H9 (cell line): ENCODE measurements at regions not wholly inside any gene's neighbourhood (a gene's known extent, or its start where the extent isn't known, plus 50 kb on each side); places are given as distances from the start of the nearest gene placed in this dataset.

ENCODE experiments used
- DNase-seq: peaks from one replicate; pipeline ENCODE4 v3.0.0-alpha.2; 2017
- H2AFZ ChIP-seq: one replicate; pipeline ENCODE4 v1.6.1; 2013; ENCODE audit warnings: mild to moderate bottlenecking, low read length, control low read depth, moderate library complexity
- H2AK5ac ChIP-seq: 2 replicates; pipeline ENCODE4 v1.6.1; 2013; ENCODE audit warnings: low read length, control low read depth, mixed read lengths; ENCODE audit not compliant: insufficient read length
- H2BK120ac ChIP-seq: one replicate; pipeline ENCODE4 v1.6.1; 2013; ENCODE audit warnings: low read depth, mild to moderate bottlenecking, low read length, control low read depth, inconsistent platforms; ENCODE audit not compliant: poor library complexity, severe bottlenecking
- H2BK12ac ChIP-seq: 2 replicates; pipeline ENCODE4 v1.6.1; 2013; ENCODE audit warnings: low read length, control low read depth, mixed read lengths, low read depth; ENCODE audit not compliant: insufficient read length
- H2BK15ac ChIP-seq: 2 replicates; pipeline ENCODE4 v1.6.1; 2013; ENCODE audit warnings: low read depth, low read length, control low read depth
- H2BK20ac ChIP-seq: one replicate; pipeline ENCODE4 v1.6.1; 2013; ENCODE audit warnings: low read depth, mild to moderate bottlenecking, low read length, control low read depth, inconsistent platforms; ENCODE audit not compliant: poor library complexity, severe bottlenecking
- H2BK5ac ChIP-seq: 2 replicates; pipeline ENCODE4 v1.6.1; 2013; ENCODE audit warnings: low read length, control low read depth, mixed read lengths; ENCODE audit not compliant: insufficient read length
- H3K14ac ChIP-seq: 2 replicates; pipeline ENCODE4 v1.6.1; 2013; ENCODE audit warnings: low read length, control low read depth; ENCODE audit not compliant: insufficient read depth
- H3K18ac ChIP-seq: 2 replicates; pipeline ENCODE4 v1.6.1; 2013; ENCODE audit warnings: low read depth, mild to moderate bottlenecking, mixed read lengths, low read length, control low read depth; ENCODE audit not compliant: insufficient read length
- H3K23ac ChIP-seq: 2 replicates; pipeline ENCODE4 v1.6.1; 2013; ENCODE audit warnings: low read length, control low read depth, mixed read lengths, low read depth; ENCODE audit not compliant: insufficient read length
- H3K23me2 ChIP-seq: 2 replicates; pipeline ENCODE4 v1.6.1; 2013; ENCODE audit warnings: low read depth, mild to moderate bottlenecking, mixed read lengths, low read length, control low read depth; ENCODE audit not compliant: insufficient read length, poor library complexity, severe bottlenecking
- H3K27ac ChIP-seq: 2 replicates; pipeline ENCODE4 v1.5.1; 2013; ENCODE audit warnings: low read length, control low read depth, mixed read lengths, low read depth; ENCODE audit not compliant: insufficient read length
- H3K27me3 ChIP-seq: 2 replicates; pipeline ENCODE4 v1.6.1; 2013; ENCODE audit warnings: low read length, control low read depth, inconsistent platforms; ENCODE audit not compliant: insufficient read depth
- H3K4ac ChIP-seq: 2 replicates; pipeline ENCODE4 v1.6.1; 2013; ENCODE audit warnings: low read depth, mild to moderate bottlenecking, control low read depth, inconsistent platforms, low read length, moderate library complexity
- H3K4me1 ChIP-seq: 2 replicates; pipeline ENCODE4 v1.6.1; 2013; ENCODE audit warnings: low read length, control low read depth, inconsistent platforms; ENCODE audit not compliant: insufficient read depth
- H3K4me2 ChIP-seq: 2 replicates; pipeline ENCODE4 v1.6.1; 2013; ENCODE audit warnings: low read length, control low read depth, mixed read lengths; ENCODE audit not compliant: insufficient read length, insufficient read depth
- H3K56ac ChIP-seq: 2 replicates; pipeline ENCODE4 v1.6.1; 2013; ENCODE audit warnings: low read depth, mild to moderate bottlenecking, mixed read lengths, low read length, control low read depth; ENCODE audit not compliant: insufficient read length
- H3K79me1 ChIP-seq: 2 replicates; pipeline ENCODE4 v1.6.1; 2013; ENCODE audit warnings: low read depth, mild to moderate bottlenecking, moderate library complexity, low read length, control low read depth, inconsistent platforms; ENCODE audit not compliant: insufficient read depth, poor library complexity, severe bottlenecking
- H3K79me2 ChIP-seq: 2 replicates; pipeline ENCODE4 v1.6.1; 2013; ENCODE audit warnings: low read length, control low read depth, inconsistent platforms; ENCODE audit not compliant: insufficient read depth
- H3K9ac ChIP-seq: 2 replicates; pipeline ENCODE4 v1.6.1; 2013; ENCODE audit warnings: low read length, control low read depth, mixed read lengths; ENCODE audit not compliant: insufficient read length; ENCODE audit errors: extremely low read depth
- H3K9me3 ChIP-seq: one replicate; pipeline ENCODE4 v1.6.1; 2013; ENCODE audit warnings: low read depth, low read length, inconsistent platforms; ENCODE audit not compliant: control insufficient read depth
- H3T11ph ChIP-seq: one replicate; pipeline ENCODE4 v1.6.1; 2013; ENCODE audit warnings: mild to moderate bottlenecking, low read length, control low read depth, inconsistent platforms
- H4K20me1 ChIP-seq: one replicate; pipeline ENCODE4 v1.6.1; 2013; ENCODE audit not compliant: control insufficient read depth, insufficient read length, insufficient read depth
- H4K5ac ChIP-seq: 2 replicates; pipeline ENCODE4 v1.6.1; 2013; ENCODE audit warnings: low read depth, mild to moderate bottlenecking, mixed read lengths, low read length, control low read depth; ENCODE audit not compliant: insufficient read length
- H4K8ac ChIP-seq: replicated peaks from 2 replicates; pipeline ENCODE4 v1.6.1; 2013; ENCODE audit warnings: low read length, control low read depth, mixed read lengths, low read depth; ENCODE audit not compliant: insufficient read length
- H4K91ac ChIP-seq: 2 replicates; pipeline ENCODE4 v1.6.1; 2013; ENCODE audit warnings: low read depth, mild to moderate bottlenecking, moderate library complexity, mixed read lengths, low read length, control low read depth; ENCODE audit not compliant: insufficient read length
- H3K27ac Mint-ChIP-seq, 3 experiments: 2 replicates in 2 of 3; 3 replicates in 1 of 3; pipeline ENCODE4 v1.8.0; 2020 to 2021; ENCODE audit warnings: mixed read lengths in 3 of 3, mild to moderate bottlenecking in 1 of 3, moderate library complexity in 1 of 3
- H3K27me3 Mint-ChIP-seq: 2 replicates; pipeline ENCODE4 v1.8.0; 2021; ENCODE audit warnings: low read depth, mild to moderate bottlenecking, moderate library complexity, mixed read lengths
- H3K36me3 Mint-ChIP-seq, 3 experiments: 2 replicates in 2 of 3; 3 replicates in 1 of 3; pipeline ENCODE4 v1.8.0; 2020 to 2021; ENCODE audit warnings: low read depth in 3 of 3, mixed read lengths in 3 of 3; ENCODE audit not compliant: insufficient read depth in 1 of 3
- H3K4me1 Mint-ChIP-seq, 2 experiments: 2 replicates each; pipeline ENCODE4 v1.8.0; 2020; ENCODE audit warnings: mixed read lengths in 2 of 2
- H3K4me3 Mint-ChIP-seq, 2 experiments: 2 replicates in 1 of 2; 3 replicates in 1 of 2; pipeline ENCODE4 v1.8.0; 2020 to 2021; ENCODE audit warnings: mild to moderate bottlenecking in 2 of 2, mixed read lengths in 2 of 2, moderate library complexity in 1 of 2
- H3K9me3 Mint-ChIP-seq, 2 experiments: 2 replicates in 1 of 2; 3 replicates in 1 of 2; pipeline ENCODE4 v1.8.0; 2020; ENCODE audit warnings: mild to moderate bottlenecking in 2 of 2, mixed read lengths in 2 of 2, moderate library complexity in 1 of 2
- CTCF ChIP-seq: fragments of 200-600 bp; sonication (generic); conservative IDR thresholded peaks from 3 replicates; pipeline ENCODE4 v1.8.0; 2021; ENCODE audit warnings: antibody characterized with exemption, mild to moderate bottlenecking
- WGBS: extraction: QIAGEN DNeasy Blood & Tissue Kit; methylation state at CpG from one replicate; pipeline ENCODE4 v1.1.7; 2013; ENCODE audit warnings: missing lambda C conversion rate, low lambda C conversion rate, mixed read lengths; ENCODE audit not compliant: insufficient read length; ENCODE audit errors: extremely low coverage; 5-methylcytosine and 5-hydroxymethylcytosine counted together

GRCh38 chr16:75806487-75806886 lies 80.2 kb upstream of the CPHXL start:
- no peak for TF ChIP-seq CTCF
- no peak overlapping the region for H2BK120ac ChIP-seq
- WGBS: no CpG with 5 or more reads among the region's 9 CpGs
- H3K9me3 ChIP-seq: no peaks in the 10 kb centered on the region
- no peak overlapping the region for H4K8ac ChIP-seq
- no peaks in the 10 kb centered on the region for H3K4me1 ChIP-seq
- H2AFZ ChIP-seq: no peak overlapping the region
- no peaks in the 10 kb centered on the region for H3K79me2 ChIP-seq
- H3T11ph ChIP-seq: no peak overlapping the region
- H3K79me1 ChIP-seq: no peaks in the 10 kb centered on the region
- Mint-ChIP-seq H3K36me3 (no peaks in the 10 kb centered on the region), H3K4me3 (no peak overlapping the region), H3K27me3 (peaks cover 67% of the 10 kb centered on the region), H3K9me3 (no peaks in the 10 kb centered on the region), H3K4me1 (0 out of 4 replicates have a peak, but pooled peaks cover 0 to 2% of the 10 kb centered on the region in 2 experiments), H3K27ac (no peak overlapping the region)
- no peak overlapping the region for H3K18ac ChIP-seq
- H2BK20ac ChIP-seq: no peak overlapping the region
- H3K4ac ChIP-seq: no peak overlapping the region
- no peak overlapping the region for H2BK15ac ChIP-seq
- no peaks in the 10 kb centered on the region for H3K27me3 ChIP-seq
- no peak overlapping the region for H3K14ac ChIP-seq
- H4K5ac ChIP-seq: no peak overlapping the region
- H3K9ac ChIP-seq: no peak overlapping the region
- H4K20me1 ChIP-seq: no peaks in the 10 kb centered on the region
- H3K56ac ChIP-seq: no peak overlapping the region
- no peak overlapping the region for H3K23ac ChIP-seq
- DNase-seq: no peak
- H3K4me2 ChIP-seq: no peak overlapping the region
- H2AK5ac ChIP-seq: no peak overlapping the region
- no peak overlapping the region for H4K91ac ChIP-seq
- H2BK5ac ChIP-seq: no peak overlapping the region
- H3K27ac ChIP-seq: no peak overlapping the region
- H3K23me2 ChIP-seq: no peaks in the 10 kb centered on the region
- H2BK12ac ChIP-seq: no peak overlapping the region
